Activated T-cell treated with anti-CD3 and anti-CD28 coated beads for 48 hours (primary cell): ENCODE measurements at regions not wholly inside any gene's neighbourhood (a gene's known extent, or its start where the extent isn't known, plus 50 kb on each side); places are given as distances from the start of the nearest gene placed in this dataset.

Experiments used
- DNase-seq: peaks from one replicate; pipeline ENCODE4 v3.0.0-alpha.2; 2020; ENCODE audit warnings: low read depth

DNA sequence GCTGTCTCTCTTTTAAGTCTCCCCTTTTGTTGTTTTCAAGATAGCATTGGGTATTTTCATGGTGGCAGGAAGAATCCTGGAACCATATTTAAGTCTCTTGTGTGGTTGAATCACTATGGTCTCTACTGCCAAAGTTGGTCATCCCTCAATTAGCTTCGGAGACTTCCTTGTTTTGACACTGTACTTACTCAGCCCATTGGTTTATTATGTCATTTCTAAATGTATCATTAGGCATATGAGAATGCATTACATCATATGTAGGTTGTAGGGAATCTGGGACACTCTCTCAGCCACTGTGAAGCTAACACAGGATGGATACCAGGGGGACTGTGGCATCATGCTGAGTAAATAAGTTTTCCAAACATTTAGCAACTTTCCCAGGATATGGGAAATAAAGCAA lies 211.8 kb downstream of the DTHD1 start:
- no peak for DNase-seq

DNA sequence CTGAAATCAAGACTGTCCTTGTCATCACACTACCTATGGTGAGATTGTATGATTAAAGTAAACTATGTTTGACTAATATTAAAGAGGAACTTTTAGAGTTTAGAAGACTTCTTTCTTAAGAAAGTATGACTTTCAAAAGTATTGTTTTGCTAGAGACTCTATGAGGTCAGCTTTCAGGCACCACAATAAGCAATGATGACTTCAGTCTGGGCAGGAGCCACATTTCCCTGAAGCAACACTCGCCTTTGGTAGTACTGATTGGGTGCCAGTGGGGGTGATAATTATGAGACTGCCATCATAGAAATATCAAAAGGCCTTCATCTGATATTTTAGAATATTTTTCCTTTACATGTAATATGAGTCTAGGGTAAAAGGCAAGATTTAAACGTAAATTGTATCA lies 212.6 kb downstream of the DTHD1 start:
- no peak for DNase-seq

DNA sequence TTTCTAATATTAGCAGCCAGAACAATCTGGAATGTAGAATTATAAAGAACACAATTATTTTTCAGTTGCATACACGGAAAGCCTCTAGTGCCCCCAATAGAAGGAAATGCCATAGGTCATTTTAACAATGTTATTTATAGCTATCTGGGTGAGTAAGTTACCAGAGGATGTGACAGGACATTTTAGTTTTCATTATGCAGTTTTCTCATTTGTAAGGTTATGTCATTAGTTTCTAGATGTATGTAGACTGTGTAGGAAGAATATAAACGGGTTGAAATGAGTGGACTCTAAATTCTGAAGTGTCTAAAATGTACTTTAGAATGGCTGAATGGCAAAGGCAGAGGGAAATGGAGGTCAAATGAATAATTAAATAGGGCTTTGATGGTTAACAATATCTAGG lies 213.3 kb downstream of the DTHD1 start:
- no peak for DNase-seq

DNA sequence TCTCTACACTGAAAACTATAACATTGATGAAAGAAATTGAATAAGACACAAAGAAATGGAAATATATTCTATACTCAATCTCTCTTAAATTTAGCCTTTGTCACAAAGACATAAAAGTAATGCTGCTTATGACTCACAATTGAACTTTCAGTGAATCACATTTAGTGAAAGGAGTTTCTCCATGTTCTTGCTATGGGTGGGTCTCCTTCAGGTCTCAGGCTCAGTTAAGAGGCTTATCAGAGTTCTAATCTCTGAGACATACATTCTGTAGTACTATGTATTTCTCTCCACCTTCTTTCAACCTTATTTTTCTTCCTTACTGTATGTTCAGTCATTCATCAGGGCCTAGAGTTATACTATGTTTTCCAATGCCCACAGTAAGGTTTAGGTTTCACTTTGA lies 220.9 kb downstream of the DTHD1 start:
- DNase-seq, result no peak

DNA sequence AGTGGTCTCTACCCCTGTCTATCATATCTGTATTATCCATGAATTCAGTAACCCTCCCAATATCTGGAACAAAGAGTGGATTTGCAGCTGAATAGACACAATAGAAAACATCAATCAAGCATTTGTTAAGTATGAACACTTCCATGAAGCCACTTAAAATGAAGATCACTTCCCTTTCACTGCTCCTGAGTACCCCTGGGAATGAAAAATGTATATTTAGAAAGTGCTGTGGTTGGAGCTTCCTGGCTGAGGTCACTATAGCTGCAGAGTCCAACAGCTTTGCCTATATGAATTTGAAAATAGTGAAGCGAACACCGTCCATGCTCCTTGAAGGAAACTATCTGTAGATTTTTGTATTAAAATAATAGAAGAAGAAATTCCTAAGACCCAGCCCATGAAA lies 227.0 kb downstream of the DTHD1 start:
- no peak for DNase-seq

DNA sequence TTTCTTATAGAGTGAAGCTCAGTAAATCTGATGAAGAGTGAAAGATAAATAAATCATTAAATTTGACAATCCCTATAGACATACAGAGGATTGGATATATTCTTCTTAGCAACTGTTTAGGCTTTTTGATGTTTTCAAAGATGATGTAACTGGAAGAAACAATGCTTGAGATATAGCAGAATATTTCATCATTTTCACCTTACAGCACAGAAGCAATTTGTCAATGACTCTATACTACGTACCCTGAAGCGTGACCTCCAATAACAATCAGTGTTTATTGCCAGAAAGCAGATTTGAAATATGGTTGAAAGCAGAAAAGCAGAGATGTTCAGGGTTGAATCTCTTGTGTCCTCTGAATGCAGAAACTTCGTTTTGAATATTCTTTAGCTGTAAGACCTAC lies 228.4 kb downstream of the DTHD1 start:
- no peak for DNase-seq

DNA sequence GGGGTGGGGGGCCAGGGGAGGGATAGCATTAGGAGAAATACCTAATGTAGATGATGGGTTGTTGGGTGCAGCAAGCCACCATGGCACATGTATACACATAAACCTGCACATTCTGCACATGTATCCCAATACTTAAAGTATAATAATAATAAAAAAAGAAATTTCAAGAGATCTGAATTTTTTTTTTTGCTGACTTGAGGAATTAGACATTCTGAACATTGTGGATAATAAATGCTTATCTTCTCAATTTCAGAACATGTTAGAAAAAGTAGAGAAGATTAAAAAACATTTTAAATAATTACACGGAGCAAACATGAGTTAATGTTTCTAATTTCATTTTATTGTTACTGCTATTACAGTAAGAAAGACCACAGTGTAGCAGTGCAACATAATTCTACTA lies 230.4 kb downstream of the DTHD1 start:
- no peak for DNase-seq

DNA sequence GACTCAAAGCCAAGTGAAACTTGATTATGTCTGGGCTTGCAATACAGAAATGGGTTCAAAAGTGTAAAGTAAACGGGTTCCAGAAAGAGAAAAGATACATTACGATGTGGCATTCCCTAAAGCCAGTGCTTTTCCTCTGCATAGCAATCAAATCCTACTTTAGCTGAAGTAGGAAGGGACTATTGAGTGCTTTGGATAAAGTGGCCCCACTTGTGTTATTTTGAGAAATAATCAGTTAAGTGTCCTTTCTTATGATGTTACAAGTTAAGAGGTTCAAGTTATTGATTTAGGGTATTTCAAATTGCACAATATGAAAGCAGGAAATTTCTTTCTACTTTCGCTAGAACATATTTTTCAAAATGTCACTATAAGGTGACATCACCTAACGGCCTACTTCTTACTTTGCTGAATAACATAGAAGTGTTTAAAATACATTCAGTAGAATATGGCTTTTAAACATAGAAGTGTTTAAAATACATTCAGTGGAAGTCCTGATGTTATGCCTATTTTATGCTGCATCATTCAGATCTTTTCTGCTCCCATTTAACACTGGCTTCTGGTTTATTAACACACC lies 235.2 kb downstream of the DTHD1 start:
- DNase-seq, result no peak

DNA sequence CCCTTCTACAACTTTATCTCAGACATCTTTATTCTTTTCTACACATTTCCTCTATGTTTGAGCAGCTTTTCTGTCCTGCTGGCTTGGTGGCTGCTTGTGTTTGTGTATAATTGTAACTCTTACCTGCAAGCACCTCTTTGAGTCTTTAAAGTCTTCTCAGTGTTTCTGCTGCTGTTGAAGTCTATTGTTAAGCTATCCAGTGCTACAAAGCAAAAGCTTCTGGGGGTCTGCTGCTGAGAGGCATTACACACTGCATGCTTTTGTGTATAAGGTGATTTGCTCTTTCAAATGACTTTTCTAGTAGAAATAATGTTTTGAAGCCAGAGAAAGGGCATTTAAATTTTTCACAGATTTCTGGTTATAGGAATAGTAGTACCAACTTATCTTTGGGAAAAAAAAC lies 241.8 kb downstream of the DTHD1 start:
- DNase-seq, result no peak

DNA sequence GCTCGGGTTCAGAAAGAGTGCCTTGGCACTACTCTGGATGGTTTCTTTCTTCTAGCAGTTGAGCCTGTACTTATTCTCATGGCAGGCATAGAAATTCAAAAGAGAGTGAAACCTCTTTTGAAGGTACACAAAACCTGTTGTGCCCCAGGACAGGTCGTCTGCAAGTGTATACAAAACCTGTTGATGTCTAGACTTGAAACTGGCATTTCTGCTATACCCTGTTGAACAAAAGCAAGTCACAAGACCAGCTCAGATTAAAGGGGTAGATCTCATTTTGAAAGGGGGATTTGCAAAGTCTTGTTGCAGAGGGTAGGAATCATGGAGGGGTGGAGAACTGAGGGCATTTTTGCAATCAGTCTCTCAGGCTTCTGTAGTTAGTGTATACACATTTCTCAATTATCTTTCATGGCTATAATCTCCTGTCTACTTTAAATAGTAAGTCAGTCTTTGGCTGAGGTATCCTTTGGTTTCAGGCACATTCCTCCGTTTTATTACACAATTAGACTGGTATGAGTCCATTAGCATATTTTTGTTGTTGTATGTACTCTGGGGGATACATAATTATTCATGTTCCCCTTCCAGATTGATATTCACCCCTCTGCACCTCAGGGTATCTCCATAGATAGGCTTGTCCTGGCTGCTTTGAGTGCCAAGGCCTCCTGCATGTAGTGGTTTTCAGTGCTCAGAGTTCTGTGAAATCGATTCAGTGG lies 251.4 kb downstream of the DTHD1 start:
- DNase-seq, result no peak

DNA sequence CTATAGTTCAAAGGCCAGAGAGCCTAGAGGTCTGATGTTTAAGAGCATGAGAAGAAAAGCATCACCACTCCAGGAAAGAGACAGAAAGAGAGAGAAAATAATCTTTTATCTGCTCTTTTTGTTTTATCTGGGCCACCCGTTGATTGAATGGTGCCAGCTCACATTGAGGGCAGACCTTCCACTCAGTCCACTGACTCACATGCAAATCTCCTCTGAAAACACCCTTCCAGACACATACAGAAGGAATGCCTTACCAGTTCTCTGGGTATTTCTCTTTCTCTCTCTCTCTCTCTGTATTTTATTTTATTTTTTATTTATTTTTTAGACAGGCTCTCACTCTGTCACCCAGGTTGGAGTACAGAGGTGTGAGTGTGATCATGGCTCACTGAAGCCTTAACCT lies 252.5 kb downstream of the DTHD1 start:
- no peak for DNase-seq

DNA sequence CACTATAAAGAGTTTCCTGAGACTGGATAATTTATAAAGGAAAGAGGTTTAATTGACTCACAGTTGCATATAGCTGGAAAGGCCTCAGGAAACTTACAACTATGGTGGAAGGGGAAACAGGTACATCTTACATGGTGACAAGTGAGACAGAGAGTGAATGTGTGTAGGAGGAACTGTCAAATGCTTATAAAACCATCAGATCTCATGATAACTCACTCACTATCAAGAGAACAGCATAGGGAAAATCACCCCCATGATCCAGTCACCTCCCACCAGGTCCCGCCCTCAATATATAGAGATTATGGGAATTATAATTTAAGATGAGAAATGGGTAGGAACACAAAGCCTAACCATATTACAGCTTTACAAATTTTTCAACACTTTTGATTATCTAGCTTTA lies 266.0 kb downstream of the DTHD1 start:
- no peak for DNase-seq

DNA sequence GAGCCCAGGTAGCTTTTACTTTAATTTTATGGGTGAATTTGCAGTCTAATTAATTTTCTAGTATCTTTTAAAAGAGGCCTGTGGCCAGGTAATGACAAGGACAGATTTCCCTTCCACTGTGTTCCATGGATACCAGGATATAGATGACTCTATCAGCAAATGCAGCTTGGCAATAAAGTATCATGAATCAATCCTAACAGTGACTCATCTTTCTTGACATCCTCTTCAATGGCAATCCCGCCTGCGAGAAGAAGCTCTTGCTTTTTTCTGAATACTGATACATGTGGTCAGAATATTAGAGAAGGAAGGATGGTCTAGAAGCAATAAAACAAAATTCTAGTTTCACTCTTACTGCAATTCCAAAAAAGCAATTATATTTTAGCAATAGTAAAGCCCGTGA lies 267.8 kb downstream of the DTHD1 start:
- DNase-seq, result no peak

DNA sequence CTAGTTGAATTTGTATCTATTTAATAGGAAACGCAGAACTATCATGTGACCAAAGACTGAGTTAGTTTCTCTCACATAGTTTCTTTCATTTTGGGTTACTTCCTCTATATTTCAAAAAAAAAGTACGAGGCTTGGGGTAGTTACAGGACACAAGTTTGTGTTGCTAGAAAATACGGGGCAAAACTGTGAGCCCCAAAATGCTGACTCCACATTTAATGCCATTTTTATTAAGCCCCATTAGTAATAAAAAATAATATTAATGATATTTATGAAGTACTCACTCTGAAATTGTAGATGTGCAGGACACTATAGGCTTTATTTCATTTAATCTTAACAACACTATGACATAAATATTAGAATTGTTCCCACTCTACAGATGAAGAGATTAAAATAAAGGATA lies 268.6 kb downstream of the DTHD1 start:
- DNase-seq, result no peak

DNA sequence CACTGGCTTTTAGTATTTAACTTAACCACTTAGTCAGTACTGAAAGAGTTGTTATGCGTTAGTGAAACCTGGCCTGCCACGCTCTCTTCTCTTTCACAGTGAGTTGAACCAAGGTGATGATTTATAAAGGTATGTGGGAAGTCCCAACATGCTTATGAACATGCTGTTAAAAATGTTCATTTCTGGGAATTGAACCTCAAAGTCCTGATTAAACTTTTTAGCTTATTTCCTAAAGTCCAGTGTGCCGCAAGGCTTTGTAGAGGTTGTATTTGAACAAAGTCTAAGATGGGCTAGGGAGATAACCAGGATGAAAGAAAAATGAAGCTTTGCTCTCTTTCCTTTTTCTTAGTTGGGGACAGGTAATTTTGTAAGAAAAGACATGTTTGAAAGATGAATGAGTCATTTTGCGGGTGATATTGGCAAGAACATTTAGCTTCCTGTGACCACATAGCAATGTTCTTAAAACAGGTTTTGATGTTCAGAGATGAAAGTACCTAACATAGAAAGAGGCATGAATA lies 270.3 kb downstream of the DTHD1 start:
- DNase-seq, result peak; percentile 6

DNA sequence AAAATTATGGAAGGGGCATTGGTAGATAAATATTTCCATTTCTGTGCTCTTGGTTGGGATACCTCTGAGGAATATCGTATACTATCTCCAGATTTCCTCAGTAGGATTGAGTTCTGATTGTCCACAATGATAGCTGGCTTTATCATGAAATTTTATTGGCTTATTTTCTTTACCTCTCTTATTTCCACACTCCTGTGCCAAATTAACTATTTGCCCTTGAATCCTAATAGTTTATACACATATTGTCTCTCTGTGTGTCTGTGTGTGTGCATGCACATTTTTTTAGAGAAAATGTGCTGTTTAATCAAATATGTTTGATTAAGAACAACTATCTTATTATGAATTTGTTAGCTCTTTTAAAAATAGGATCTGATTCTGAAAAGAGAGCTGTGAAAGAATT lies 271.6 kb downstream of the DTHD1 start:
- no peak for DNase-seq

DNA sequence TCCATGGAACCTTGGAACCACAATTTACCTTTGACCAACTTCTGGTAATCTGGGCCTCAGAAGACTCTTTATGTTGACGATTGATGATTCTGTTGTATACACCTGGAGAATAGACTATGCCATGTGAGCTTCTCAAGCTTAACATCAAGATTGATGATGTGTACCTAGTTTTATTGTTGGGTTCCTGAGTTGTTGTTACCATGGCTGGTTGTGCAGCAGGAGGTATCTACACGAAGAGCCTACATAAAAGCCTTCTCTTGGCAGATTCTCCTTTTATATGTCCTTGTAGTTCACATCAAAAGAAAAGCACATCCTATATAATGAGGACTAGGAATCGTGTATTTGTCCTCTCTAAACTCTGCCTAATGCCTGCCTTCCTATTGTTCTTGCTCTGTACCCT lies 272.0 kb downstream of the DTHD1 start:
- DNase-seq, result no peak

DNA sequence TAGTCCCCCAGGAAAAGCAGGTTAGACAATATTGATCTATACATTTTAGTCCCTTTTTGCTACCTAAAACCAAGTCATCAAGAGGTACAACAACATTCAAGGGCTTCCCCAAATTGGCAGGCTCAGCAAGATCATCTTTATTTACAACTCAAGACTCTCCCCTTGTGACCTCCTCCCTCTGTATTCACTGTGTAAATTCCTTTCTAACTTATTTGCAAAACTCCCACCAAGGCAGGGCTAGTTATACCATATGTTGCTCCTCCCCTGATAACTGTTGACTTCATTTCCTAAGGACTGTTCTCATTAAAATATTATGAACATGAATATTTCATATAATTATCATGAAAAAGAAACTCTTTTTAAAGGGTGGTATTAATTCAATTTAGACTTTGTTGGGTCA lies 275.6 kb downstream of the DTHD1 start:
- DNase-seq, result no peak

DNA sequence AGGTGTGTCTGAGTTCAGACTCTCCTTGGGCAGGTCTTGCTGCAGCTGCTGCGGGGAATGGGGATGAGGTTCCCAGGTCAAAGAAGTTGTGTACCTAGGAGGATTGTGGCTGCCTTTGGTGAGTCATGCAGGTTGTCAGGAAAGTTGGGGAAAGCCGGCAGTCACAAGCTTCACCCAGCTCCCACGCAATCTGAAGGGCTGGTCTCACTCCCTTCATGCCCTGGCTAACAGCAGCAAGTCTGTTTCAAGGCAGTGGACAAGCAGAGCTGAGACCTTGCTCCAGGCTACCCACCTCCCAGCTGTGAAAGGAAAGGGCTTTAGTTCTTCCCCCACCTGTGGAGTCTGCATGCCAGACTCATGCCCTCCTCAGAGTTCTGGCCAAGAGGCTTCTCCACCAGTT lies 287.2 kb downstream of the DTHD1 start:
- no peak for DNase-seq

DNA sequence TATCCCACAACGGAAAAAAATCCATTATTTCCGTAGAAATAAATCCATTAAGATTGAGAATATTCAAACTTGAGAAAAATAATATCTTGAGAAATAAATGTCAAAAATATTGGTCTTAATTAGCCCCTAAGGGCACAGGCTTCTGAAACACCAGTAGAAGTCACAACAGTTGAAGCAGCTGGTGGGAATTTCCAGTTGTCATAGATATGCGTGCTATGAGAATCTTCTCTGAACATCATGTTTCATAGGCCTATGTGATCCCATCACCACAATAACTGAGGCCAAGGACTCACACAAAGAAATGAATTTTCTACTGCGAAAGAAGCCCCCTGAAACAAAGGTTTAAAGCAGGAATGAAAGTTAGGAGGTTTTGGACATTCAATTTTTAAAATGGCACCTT lies 292.0 kb downstream of the DTHD1 start:
- no peak for DNase-seq

DNA sequence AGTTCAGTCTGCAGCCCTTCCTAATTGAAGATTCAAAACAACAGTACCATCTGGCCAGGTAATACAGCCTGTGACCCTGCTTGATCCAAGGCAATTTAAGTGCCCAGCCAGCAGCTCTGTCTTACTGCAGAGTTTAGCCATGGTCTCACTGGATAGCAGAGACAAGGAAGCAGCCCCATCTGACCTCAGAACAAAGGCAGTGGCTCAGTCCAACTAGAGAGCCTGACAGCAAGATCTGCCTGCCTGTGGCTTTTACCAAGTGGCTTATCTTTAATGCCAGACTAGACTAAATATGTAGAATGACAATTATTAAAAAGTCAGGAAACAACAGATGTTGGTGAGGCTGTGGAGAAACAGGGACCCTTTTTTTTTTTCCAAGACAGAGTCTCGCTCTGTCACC lies 293.4 kb downstream of the DTHD1 start:
- DNase-seq, result no peak

DNA sequence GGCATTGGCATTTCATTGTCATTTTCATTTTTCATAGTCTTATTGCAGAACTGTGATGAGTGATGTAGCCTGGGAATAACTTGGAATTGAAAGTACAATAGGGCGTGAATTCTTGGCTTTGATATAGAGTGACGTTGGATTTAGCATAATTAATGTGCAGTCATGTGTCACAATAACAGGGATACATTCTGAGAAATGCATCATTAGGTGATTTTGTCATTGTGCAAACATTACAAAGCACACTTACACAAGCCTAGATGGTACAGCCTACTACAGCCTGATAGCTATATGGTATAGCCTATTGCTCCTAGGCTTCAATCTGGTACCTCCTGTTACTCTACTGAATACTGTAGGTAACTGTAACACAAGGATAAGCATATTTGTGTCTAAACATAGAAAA lies 300.8 kb downstream of the DTHD1 start:
- no peak for DNase-seq

DNA sequence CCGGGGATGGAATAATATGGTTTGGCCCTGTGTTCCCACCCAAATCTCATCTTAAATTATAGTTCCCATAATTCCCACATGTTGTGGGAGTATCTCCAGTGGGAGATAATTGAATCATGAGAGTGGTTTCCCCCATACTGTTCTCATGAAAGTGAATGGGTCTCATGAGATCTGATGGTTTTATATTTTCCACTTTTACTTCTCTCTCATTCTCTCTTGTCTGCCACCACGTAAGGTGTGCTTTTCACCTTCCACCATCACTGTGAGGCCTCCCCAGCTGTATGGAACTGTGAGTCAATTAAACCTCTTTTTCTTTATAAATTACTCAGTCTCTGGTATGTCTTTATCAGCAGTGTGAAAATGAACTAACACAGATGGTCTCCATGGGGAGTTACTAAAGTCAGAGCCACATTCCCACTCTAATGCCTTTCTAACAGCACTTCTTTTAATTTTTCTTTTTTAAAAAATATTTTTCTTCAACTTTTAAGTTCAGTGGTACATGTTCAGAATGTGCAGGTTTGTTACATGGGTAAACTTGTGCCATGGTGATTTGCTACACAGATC lies 306.6 kb downstream of the DTHD1 start:
- no peak for DNase-seq

DNA sequence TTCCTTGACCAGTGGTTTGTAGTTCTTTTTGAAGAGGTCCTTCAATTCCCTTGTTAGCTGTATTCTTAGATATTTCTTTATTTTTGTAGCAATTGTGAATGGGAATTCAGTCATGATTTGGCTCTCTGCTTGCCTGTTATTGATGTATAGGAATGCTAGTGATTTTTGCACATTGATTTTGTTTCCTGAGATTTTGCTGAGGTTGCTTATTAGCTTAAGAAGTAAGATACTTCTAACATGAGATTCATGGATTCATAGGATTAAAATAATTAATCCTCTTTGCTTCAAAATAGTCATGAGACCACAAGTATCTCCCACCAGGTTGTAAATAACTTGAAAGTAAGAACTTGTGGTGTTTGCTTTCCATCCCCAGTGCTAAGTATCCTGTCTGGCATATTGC lies 308.9 kb downstream of the DTHD1 start:
- DNase-seq, result no peak
